ENCODE measurements at regions not wholly inside any gene's neighbourhood (a gene's known extent, or its start where the extent isn't known, plus 50 kb on each side); places are given as distances from the start of the nearest gene placed in this dataset.
"Not testable (repeated sequence)": the region's sequence is repeated elsewhere in the genome, so short reads cannot be mapped to it uniquely, and the experiment has no call there.

DNA sequence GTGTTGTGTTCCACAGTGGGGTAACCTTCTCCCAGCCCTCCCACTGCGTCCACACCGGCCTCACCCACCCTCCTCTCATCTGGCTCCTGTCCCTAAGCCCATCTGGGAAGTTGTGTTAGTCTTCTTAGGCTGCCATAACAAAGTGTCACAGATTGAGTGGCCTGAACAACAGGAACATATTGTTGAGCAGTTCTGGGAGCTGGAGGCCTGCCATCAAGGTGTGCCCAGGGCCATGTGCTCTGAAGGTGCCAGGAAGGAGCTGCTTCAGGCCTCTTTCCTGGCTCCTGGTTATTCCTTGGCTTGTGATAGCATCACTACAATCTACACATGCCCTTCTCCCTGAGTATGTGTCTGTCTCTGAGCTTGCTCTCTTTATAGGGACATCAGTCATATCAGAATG is 327.6 kb upstream of the COBL start:
- FAIRE-seq = no peak

- no peak for FAIRE-seq
Measured at GRCh38 chr7:51640841-51641240, 324.2 kb upstream of the COBL start.

DNA sequence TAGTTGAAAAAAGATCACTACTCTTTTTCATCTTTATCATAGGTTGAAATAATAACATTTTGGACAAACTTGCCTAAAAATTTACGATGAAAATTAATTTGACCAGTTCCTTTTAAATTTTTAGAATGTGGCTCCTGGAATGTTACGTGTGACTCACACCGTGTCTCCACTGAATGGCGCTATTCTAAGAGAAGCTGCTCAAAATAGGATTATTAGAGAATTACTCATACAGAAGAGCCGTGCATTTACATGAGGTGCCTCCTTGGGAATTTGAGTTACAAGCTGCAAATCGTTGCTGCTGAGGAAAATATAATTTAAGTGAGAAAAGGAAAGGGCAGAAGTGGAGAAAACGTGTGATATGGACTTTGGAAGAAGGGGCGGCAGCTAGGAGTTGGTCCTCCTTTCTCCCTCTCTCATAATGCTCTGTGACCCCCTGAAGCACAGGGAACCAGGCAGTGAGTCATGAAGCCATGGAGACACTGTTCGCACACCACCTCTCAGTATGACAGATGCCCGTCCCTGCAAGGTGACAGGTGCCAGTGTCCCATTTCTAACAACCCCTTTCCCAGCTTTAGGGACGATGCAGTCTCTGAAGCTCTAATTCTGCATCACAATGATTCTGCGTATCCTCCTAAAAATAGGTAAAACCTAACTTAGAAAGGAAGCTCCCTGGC is 323.2 kb upstream of the COBL start:
- FAIRE-seq = no peak

- no peak for FAIRE-seq
Measured at GRCh38 chr7:51636503-51636902, 319.9 kb upstream of the COBL start.

- FAIRE-seq = no peak
Measured at GRCh38 chr7:51635775-51636174, 319.2 kb upstream of the COBL start.

DNA sequence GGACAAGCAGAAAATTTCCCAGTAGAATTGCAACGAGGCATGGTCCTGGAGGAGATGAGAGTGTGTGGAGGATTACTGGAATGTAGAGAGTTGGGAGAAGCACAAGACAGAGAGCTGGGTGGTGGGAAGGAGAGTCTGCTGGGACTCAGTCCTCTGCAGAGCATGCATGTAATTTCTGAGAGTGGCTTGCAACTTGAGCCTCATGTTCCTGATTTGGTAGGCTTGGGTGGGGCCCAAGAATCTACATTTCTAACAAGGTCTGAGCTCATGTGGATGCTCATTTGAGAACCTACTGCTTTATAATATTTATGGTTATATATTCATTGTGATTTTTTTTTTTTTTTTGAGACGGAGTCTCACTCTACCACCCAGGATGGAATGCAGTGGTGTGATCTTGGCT is 317.9 kb upstream of the COBL start:
- no peak for FAIRE-seq

DNA sequence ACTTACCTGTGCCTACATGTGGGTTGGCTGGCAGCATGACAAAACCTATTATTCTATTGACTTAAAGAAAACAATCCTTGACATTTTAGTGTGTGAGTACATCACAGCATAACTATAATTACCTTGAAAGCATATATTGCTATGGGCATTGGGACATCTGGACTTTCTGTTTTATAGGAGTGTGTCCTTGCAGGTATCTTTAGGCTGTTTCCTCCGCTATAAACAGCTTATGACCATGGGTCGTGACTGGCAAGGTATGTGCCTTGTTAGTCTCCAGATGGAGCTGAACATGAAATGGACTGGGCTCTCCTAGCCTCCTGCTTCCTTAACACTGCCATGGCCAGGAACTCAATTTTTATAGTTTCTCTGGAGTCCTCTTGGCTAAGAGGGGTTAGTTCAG is 317.4 kb upstream of the COBL start:
- no peak for FAIRE-seq

GRCh38 chr7:51633596-51633995 is 317.0 kb upstream of the COBL start:
- FAIRE-seq = no peak

GRCh38 chr7:51633006-51633405 is 316.4 kb upstream of the COBL start:
- no peak for FAIRE-seq

DNA sequence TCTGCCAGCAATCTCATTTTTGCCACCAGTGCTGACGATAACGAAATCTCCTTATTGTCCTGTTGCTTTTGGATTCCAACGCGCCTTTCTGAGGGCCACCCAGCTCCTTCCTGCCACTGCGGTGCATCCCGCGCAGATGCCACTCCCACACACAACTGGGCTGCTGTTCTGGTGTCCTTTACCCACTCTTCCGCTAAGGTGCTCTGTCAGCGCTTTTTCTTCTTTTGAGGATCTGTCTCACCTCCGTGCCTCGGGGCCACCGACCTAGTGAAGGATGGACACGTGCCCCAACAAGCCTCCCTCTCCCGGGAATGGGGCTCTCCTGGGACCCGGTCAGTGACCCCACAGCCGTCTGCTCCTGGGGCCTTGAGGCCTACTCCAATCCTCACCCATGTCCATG is 314.3 kb upstream of the COBL start:
- no peak for FAIRE-seq

DNA sequence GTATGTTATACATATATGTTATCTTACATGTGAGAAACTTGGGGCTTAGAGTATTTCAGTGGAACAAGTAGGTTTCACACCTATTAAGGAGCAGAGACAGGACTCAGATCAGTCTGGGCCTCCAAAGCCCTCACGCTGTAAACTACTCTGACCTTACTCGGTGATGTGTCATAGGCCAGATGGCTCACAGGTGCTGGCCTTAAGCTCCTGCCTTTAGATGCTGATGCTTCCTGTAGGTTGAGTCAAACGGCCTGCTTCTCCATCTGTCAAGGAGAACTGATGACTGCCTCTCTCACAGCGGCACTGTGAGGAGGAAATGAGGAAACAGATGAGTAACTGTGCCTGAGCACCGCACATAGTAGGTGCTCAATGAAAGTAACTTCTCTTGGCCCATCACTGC is 312.6 kb upstream of the COBL start:
- FAIRE-seq = no peak

- FAIRE-seq = no peak
Measured at GRCh38 chr7:51621956-51622355, 305.3 kb upstream of the COBL start.

DNA sequence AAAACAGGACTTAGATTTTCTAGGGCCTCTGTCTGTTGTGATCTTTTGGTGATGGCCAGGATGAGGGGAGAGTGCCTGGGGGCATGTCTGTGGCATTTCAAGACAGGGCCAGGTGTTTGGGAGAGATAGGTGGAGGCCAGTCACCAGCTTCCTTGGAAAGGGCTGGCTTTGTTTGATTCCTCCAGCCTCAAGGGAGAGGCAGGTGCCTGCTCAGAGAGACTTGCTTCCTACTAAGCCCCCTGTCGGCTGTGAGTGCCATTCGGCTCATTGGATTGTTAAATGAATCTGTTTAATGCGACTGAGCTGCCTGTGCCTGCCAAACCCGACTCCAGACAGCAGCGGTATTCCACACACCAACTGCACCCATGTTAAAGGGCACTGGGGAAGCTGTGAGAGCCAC is 304.1 kb upstream of the COBL start:
- no peak for FAIRE-seq

DNA sequence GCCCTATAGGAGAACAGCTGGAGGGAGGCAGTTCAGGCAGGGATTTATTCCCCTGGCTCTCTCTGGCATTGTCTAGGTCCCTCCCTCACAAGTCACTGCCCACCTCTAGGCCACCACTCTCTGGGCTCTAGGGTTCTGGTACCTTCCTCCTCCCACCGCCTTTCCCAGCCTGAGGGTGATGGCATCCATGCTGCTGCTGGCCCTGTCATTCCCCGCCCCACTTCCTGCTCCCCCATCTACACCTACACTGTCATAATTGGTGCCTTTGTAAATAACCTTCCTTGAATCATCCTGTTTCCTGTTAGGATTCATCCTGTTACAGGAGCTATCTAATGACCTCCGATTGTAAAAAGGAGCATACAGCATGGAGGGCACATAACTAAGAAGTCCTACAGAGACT is 303.3 kb upstream of the COBL start:
- FAIRE-seq = no peak

- no peak for FAIRE-seq
Measured at GRCh38 chr7:51617686-51618085, 301.1 kb upstream of the COBL start.

DNA sequence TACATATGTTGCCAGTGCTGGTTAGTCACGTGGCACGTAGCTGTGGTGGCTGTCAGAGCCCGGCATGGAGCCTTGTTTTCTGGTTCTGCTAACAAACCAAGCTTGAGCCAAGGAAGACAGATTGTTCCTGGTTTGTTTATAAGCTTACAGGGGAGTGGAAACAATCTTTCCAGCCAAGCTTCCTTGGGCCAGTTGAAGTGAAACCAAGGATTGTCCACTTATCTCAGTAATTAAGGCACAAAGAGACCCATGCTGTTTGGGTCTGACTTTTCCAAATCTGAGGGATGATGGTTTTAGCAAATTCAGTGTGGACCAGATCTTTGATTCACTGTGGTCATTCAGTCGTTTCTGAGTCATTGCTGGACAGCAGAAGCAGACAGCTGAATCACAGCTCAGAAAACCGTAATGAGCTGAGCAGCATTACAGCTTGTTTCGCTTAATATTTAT is 297.3 kb upstream of the COBL start:
- no peak for FAIRE-seq

GRCh38 chr7:51611937-51612336 is 295.3 kb upstream of the COBL start:
- FAIRE-seq = no peak

GRCh38 chr7:51607447-51607846 is 290.8 kb upstream of the COBL start:
- FAIRE-seq = no peak

GRCh38 chr7:51606601-51607154 is 290.1 kb upstream of the COBL start:
- no peak for FAIRE-seq

GRCh38 chr7:51602376-51602775 is 285.8 kb upstream of the COBL start:
- FAIRE-seq = no peak

GRCh38 chr7:51601461-51601860 is 284.9 kb upstream of the COBL start:
- no peak for FAIRE-seq

GRCh38 chr7:51599935-51600334 is 283.3 kb upstream of the COBL start:
- FAIRE-seq = not testable (repeated sequence)

- no peak for FAIRE-seq
Measured at GRCh38 chr7:51593628-51594027, 277.0 kb upstream of the COBL start.

DNA sequence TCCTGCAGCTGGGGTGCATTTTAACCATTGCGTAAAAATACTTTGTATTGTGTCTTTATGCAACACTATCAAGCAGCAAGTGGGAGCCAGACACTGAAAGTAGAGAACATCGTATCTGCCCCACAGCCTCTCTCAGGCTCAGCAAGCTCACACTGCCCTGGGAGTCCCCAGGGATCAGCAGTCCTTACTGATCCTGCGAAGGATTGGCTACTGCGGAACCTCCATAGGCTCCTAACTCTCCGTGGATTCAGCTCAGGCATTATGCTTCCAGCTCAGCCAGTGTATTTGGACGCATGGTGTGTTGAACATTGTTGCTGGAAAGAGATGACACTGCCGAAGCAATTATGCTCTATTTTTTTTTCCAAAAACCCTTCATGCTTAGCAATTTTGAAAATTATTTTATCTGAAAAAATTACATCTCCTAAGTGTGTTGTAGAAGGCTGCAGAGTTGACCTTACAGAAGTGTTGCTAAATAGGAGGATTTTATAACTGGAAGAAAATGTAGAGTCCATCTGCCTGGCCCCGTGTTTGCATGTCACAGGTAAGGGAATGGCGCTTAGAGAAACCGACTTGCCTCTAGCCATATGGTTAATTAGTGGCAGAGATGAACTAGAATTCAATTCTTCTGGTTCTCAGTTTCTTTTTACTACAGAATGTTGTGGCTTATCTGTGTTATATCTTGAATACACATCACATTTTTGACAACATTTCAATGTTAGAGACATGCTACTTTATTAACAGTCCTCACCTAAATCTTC is 276.4 kb upstream of the COBL start:
- no peak for FAIRE-seq

Data from A204.1 (cell line).